Neural progenitor cell (in vitro differentiated cells): ENCODE measurements at regions not wholly inside any gene's neighbourhood (a gene's known extent, or its start where the extent isn't known, plus 50 kb on each side); places are given as distances from the start of the nearest gene placed in this dataset.

Experiments used
- CTCF ChIP-seq: fragments of 200-600 bp; sonication (generic); IDR thresholded peaks from 2 replicates; pipeline ENCODE4 v1.5.1; 2017; ENCODE audit warnings: antibody characterized with exemption, mild to moderate bottlenecking
- EZH2 ChIP-seq: fragments of 200-600 bp; sonication (generic); IDR thresholded peaks from 2 replicates; pipeline ENCODE4 v1.6.1; 2017; ENCODE audit warnings: antibody characterized with exemption, mild to moderate bottlenecking, moderate library complexity
- EZH2phosphoT487 ChIP-seq: fragments of 200-600 bp; sonication (generic); IDR thresholded peaks from 2 replicates; pipeline ENCODE4 v1.6.1; 2017; ENCODE audit warnings: antibody characterized with exemption

GRCh38 chr2:140136366-140136765 is 1356.2 kb upstream of the NXPH2 start:
- TF ChIP-seq CTCF (no peak), EZH2 (no peak), EZH2phosphoT487 (no peak)
